ENCODE measurements at regions not wholly inside any gene's neighbourhood (a gene's known extent, or its start where the extent isn't known, plus 50 kb on each side); places are given as distances from the start of the nearest gene placed in this dataset.
"Not testable (repeated sequence)": the region's sequence is repeated elsewhere in the genome, so short reads cannot be mapped to it uniquely, and the experiment has no call there.

GRCh38 chr17:64800987-64801386 is 118.3 kb downstream of the LRRC37A3 start:
- in situ Hi-C loops (cut with MboI; ENCODE audit: low pct_ligation_motif_present in 1 of 4, low pct_unique_long_range_greater_than_20kb in 1 of 4, low sequenced_read_pairs in 3 of 4); H3K4me3 ChIP-seq; intact Hi-C loops (cut with DNase I; ENCODE audit: low total_unique reads); H3K4me1 ChIP-seq; DNase-seq; H3K27me3 ChIP-seq; H3K36me3 ChIP-seq; H3K9me3 ChIP-seq; H3K27ac ChIP-seq: not testable (repeated sequence)
- WGBS, 2 donors (ENCODE audit: low coverage in 1 of 2): 90 to 92% methylated on average over 2 to 7 of the region's 8 CpGs

- H3K9me3 ChIP-seq; intact Hi-C loops (cut with DNase I; ENCODE audit: low total_unique reads); H3K27ac ChIP-seq; H3K27me3 ChIP-seq; H3K4me1 ChIP-seq; H3K36me3 ChIP-seq; in situ Hi-C loops (cut with MboI; ENCODE audit: low pct_ligation_motif_present in 1 of 4, low pct_unique_long_range_greater_than_20kb in 1 of 4, low sequenced_read_pairs in 3 of 4); DNase-seq; H3K4me3 ChIP-seq: not testable (repeated sequence)
- 91% methylated on average over 10 of the region's 21 CpGs; no CpG with 5 or more reads in 1 of the 2 donors for WGBS, 2 donors (ENCODE audit: low coverage in 1 of 2)
Measured at GRCh38 chr17:64800361-64800895, 118.8 kb downstream of the LRRC37A3 start.

- intact Hi-C loops (cut with DNase I; ENCODE audit: low total_unique reads); H3K9me3 ChIP-seq; H3K4me1 ChIP-seq; H3K4me3 ChIP-seq; DNase-seq; H3K27ac ChIP-seq; H3K36me3 ChIP-seq; in situ Hi-C loops (cut with MboI; ENCODE audit: low pct_ligation_motif_present in 1 of 4, low pct_unique_long_range_greater_than_20kb in 1 of 4, low sequenced_read_pairs in 3 of 4); H3K27me3 ChIP-seq: not testable (repeated sequence)
- 90 to 100% methylated on average over 1 to 4 of the region's 13 CpGs for WGBS, 2 donors (ENCODE audit: low coverage in 1 of 2)
Measured at GRCh38 chr17:64799543-64800188, 119.6 kb downstream of the LRRC37A3 start.

- in situ Hi-C loops (cut with MboI; ENCODE audit: low pct_ligation_motif_present in 1 of 4, low pct_unique_long_range_greater_than_20kb in 1 of 4, low sequenced_read_pairs in 3 of 4); DNase-seq; H3K27me3 ChIP-seq; H3K36me3 ChIP-seq; intact Hi-C loops (cut with DNase I; ENCODE audit: low total_unique reads); H3K4me3 ChIP-seq; H3K27ac ChIP-seq; H3K4me1 ChIP-seq; H3K9me3 ChIP-seq: not testable (repeated sequence)
- 88% methylated on average over 1 of the region's 1 CpG; no CpG with 5 or more reads in 1 of the 2 donors for WGBS, 2 donors (ENCODE audit: low coverage in 1 of 2)
Measured at GRCh38 chr17:64798961-64799360, 120.3 kb downstream of the LRRC37A3 start.

- DNase-seq; in situ Hi-C loops (cut with MboI; ENCODE audit: low pct_ligation_motif_present in 1 of 4, low pct_unique_long_range_greater_than_20kb in 1 of 4, low sequenced_read_pairs in 3 of 4): not testable (repeated sequence)
Measured at GRCh38 chr17:64798489-64798790, 120.8 kb downstream of the LRRC37A3 start.

GRCh38 chr17:64797746-64798488 is 121.4 kb downstream of the LRRC37A3 start:
- DNase-seq; H3K9me3 ChIP-seq; H3K36me3 ChIP-seq; intact Hi-C loops (cut with DNase I; ENCODE audit: low total_unique reads); H3K27me3 ChIP-seq; H3K27ac ChIP-seq; H3K4me3 ChIP-seq; in situ Hi-C loops (cut with MboI; ENCODE audit: low pct_ligation_motif_present in 1 of 4, low pct_unique_long_range_greater_than_20kb in 1 of 4, low sequenced_read_pairs in 3 of 4): not testable (repeated sequence)
- peaks cover 4 to 15% (median 9%) of the 10 kb centered on the region in 4 donors for H3K4me1 ChIP-seq
- 88% methylated on average over 9 of the region's 15 CpGs; no CpG with 5 or more reads in 1 of the 2 donors for WGBS, 2 donors (ENCODE audit: low coverage in 1 of 2)

More at GRCh38 chr17:64798489-64798790, 120.8 kb downstream of the LRRC37A3 start:
- intact Hi-C loops (cut with DNase I; ENCODE audit: low total_unique reads); H3K27ac ChIP-seq; H3K4me3 ChIP-seq; H3K9me3 ChIP-seq; H3K27me3 ChIP-seq; H3K36me3 ChIP-seq: not testable (repeated sequence)
- WGBS, 2 donors (ENCODE audit: low coverage in 1 of 2): 67% methylated on average over 4 of the region's 5 CpGs; no CpG with 5 or more reads in 1 of the 2 donors
- H3K4me1 ChIP-seq: peaks cover 4 to 11% (median 8%) of the 10 kb centered on the region in 4 donors

GRCh38 chr17:64795342-64795741 is 123.9 kb downstream of the LRRC37A3 start:
- H3K9me3 ChIP-seq; DNase-seq; H3K27me3 ChIP-seq; intact Hi-C loops (cut with DNase I; ENCODE audit: low total_unique reads); in situ Hi-C loops (cut with MboI; ENCODE audit: low pct_ligation_motif_present in 1 of 4, low pct_unique_long_range_greater_than_20kb in 1 of 4, low sequenced_read_pairs in 3 of 4); H3K36me3 ChIP-seq; H3K4me3 ChIP-seq: not testable (repeated sequence)
- 57% methylated on average over 1 of the region's 1 CpG; no CpG with 5 or more reads in 1 of the 2 donors for WGBS, 2 donors (ENCODE audit: low coverage in 1 of 2)
- peaks cover 4 to 18% (median 10%) of the 10 kb centered on the region in 4 donors for H3K4me1 ChIP-seq
- peak overlapping the region; percentile 66 to 76 (median 70) for H3K27ac ChIP-seq

- H3K36me3 ChIP-seq; H3K4me3 ChIP-seq; H3K9me3 ChIP-seq; H3K27me3 ChIP-seq; in situ Hi-C loops (cut with MboI; ENCODE audit: low pct_ligation_motif_present in 1 of 4, low pct_unique_long_range_greater_than_20kb in 1 of 4, low sequenced_read_pairs in 3 of 4); intact Hi-C loops (cut with DNase I; ENCODE audit: low total_unique reads); DNase-seq: not testable (repeated sequence)
- Histone ChIP-seq H3K4me1 (peaks cover 4 to 18% (median 10%) of the 10 kb centered on the region in 4 donors), H3K27ac (peak overlapping the region; percentile 66 to 76 (median 70))
- WGBS, 2 donors (ENCODE audit: low coverage in 1 of 2): 59 to 66% methylated on average over 2 to 16 of the region's 16 CpGs
Measured at GRCh38 chr17:64794548-64795274, 124.6 kb downstream of the LRRC37A3 start.

GRCh38 chr17:64794113-64794512 is 125.2 kb downstream of the LRRC37A3 start:
- DNase-seq; intact Hi-C loops (cut with DNase I; ENCODE audit: low total_unique reads); H3K36me3 ChIP-seq; H3K27me3 ChIP-seq; H3K4me3 ChIP-seq; in situ Hi-C loops (cut with MboI; ENCODE audit: low pct_ligation_motif_present in 1 of 4, low pct_unique_long_range_greater_than_20kb in 1 of 4, low sequenced_read_pairs in 3 of 4); H3K9me3 ChIP-seq: not testable (repeated sequence)
- peak overlapping the region; percentile 66 to 76 (median 70) for H3K27ac ChIP-seq
- 66% methylated on average over 4 of the region's 4 CpGs; no CpG with 5 or more reads in 1 of the 2 donors for WGBS, 2 donors (ENCODE audit: low coverage in 1 of 2)
- peaks cover 4 to 18% (median 10%) of the 10 kb centered on the region in 4 donors for H3K4me1 ChIP-seq
